Large intestine (tissue), 3 donors: ENCODE measurements at regions not wholly inside any gene's neighbourhood (a gene's known extent, or its start where the extent isn't known, plus 50 kb on each side); places are given as distances from the start of the nearest gene placed in this dataset.
"Not testable (repeated sequence)": the region's sequence is repeated elsewhere in the genome, so short reads cannot be mapped to it uniquely, and the experiment has no call there.

ENCODE experiments used
- DNase-seq, 2 donors: peaks; one replicate each; pipeline versions ENCODE4 v3.0.0 to v3.0.0-alpha.2; 2013
- H3K27ac ChIP-seq: one replicate; pipeline ENCODE4 v1.5.1; 2013; ENCODE audit warnings: low read length
- H3K27me3 ChIP-seq: 2 replicates; pipeline ENCODE4 v1.6.1; 2013; ENCODE audit warnings: low read length; ENCODE audit not compliant: control insufficient read depth, insufficient read depth
- H3K36me3 ChIP-seq: 2 replicates; pipeline ENCODE4 v1.6.1; 2013; ENCODE audit warnings: low read length; ENCODE audit not compliant: control insufficient read depth, insufficient read depth
- H3K4me1 ChIP-seq: one replicate; pipeline ENCODE4 v1.6.1; 2013; ENCODE audit warnings: low read length; ENCODE audit not compliant: control insufficient read depth, insufficient read depth
- H3K4me3 ChIP-seq: one replicate; pipeline ENCODE4 v1.5.1; 2013; ENCODE audit warnings: low read length
- H3K9me3 ChIP-seq: one replicate; pipeline ENCODE4 v1.6.1; 2013; ENCODE audit warnings: mild to moderate bottlenecking, low read depth, low read length, moderate library complexity; ENCODE audit not compliant: control insufficient read depth
- WGBS: methylation state at CpG from one replicate; pipeline ENCODE4 v1.1.5; 2013; ENCODE audit warnings: low lambda C conversion rate; ENCODE audit not compliant: insufficient coverage; 5-methylcytosine and 5-hydroxymethylcytosine counted together

- DNase-seq, H3K27me3 ChIP-seq, H3K36me3 ChIP-seq, H3K9me3 ChIP-seq, H3K4me1 ChIP-seq, H3K27ac ChIP-seq, H3K4me3 ChIP-seq: not testable (repeated sequence)
- WGBS: no CpG with 5 or more reads among the region's 1 CpG
These were observed 2055.6 kb upstream of the C9orf72 start for GRCh38 chr9:29628856-29629255.

DNA sequence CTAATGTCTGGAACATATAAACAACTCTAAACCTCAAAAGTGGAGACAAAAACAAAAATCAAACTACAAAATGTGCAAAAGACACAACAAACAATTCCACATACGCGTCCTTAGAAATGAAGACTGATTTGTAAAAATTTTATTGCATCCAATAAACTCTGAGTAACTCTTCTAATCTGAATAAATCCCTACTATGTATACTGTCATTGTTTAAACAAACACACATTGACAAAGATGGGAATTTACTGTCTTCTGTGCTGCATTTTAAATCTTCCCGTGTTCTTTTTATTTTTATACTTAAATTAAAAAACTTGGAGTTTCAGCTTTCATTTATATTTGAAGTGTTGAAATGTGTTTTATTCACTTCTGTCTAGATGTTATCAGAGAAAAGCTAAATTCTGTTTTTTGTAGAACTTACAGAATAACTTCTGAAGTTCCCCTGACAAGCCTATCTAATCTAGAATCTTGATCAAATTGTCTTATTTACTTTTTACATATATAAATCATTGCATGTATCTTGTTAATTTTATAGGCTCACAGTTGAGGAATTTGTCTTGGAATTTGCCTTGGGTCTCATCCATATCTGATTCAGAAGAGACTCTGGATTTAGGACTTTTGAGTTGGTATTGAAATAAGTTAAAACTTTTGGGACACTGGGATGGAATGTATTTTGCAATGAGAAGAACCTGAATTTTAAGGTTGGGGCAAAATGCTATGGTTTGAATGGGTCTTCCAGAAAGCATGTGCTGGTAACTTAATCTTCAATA, 2064.4 kb upstream of the C9orf72 start:
- Histone ChIP-seq H3K4me3 (no peak overlapping the region), H3K4me1 (no peaks in the 10 kb centered on the region), H3K36me3 (no peaks in the 10 kb centered on the region), H3K9me3 (no peaks in the 10 kb centered on the region), H3K27me3 (no peaks in the 10 kb centered on the region), H3K27ac (no peak overlapping the region)
- WGBS: 89% methylated on average over 3 of the region's 3 CpGs
- DNase-seq: no peak

DNA sequence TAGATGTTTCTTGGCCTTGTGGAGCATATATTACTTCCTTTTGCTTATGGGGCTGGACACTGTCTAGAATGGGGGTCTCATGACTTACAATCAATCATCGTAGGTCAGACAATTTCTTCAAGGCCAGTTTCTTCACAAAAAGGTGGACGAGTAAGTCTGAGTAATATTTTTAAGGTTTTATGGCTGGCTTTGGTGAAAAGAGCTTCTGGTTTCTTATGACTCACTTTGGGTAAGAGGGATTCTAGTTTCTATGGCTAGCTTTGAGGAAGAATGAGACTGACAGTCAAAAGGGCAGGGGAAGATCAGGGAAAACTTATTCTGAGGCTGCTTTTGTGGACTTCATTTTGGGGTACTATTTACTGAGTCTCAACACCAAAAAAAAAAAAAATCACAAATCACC, 2067.2 kb upstream of the C9orf72 start:
- Histone ChIP-seq H3K4me3 (no peak overlapping the region), H3K27me3 (no peaks in the 10 kb centered on the region), H3K27ac (no peak overlapping the region), H3K9me3 (no peaks in the 10 kb centered on the region), H3K4me1 (no peaks in the 10 kb centered on the region), H3K36me3 (no peaks in the 10 kb centered on the region)
- DNase-seq: no peak
- WGBS: no CpG with 5 or more reads among the region's 2 CpGs

GRCh38 chr9:29644514-29644913, 2071.2 kb upstream of the C9orf72 start:
- H3K27ac ChIP-seq: no peak overlapping the region
- H3K9me3 ChIP-seq: no peaks in the 10 kb centered on the region
- no peaks in the 10 kb centered on the region for H3K36me3 ChIP-seq
- no peak for DNase-seq
- H3K4me1 ChIP-seq: no peaks in the 10 kb centered on the region
- no peaks in the 10 kb centered on the region for H3K27me3 ChIP-seq
- no peak overlapping the region for H3K4me3 ChIP-seq

DNA sequence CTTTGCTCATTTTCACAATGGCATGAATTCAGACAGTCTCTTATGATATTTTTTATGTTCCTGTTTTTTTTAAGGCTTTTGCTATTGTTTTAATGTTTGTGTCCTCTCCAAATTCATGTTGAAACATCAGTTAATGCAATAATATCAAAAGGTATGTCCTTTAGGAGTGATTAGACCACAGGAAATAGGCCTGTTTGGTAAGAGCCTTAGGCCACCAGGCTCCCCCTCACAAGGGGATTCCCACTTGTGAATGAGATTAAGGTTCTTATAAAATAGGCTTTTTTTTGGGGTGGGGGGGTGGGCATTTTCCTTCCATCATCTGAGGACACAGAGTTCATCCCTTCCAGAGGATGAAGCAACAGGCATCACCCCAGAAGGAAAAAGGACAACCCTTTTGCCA, 2074.2 kb upstream of the C9orf72 start:
- H3K9me3 ChIP-seq: no peaks in the 10 kb centered on the region
- no peak for DNase-seq
- H3K4me1 ChIP-seq: no peaks in the 10 kb centered on the region
- H3K4me3 ChIP-seq: no peak overlapping the region
- H3K36me3 ChIP-seq: no peaks in the 10 kb centered on the region
- no peaks in the 10 kb centered on the region for H3K27me3 ChIP-seq
- no peak overlapping the region for H3K27ac ChIP-seq

DNA sequence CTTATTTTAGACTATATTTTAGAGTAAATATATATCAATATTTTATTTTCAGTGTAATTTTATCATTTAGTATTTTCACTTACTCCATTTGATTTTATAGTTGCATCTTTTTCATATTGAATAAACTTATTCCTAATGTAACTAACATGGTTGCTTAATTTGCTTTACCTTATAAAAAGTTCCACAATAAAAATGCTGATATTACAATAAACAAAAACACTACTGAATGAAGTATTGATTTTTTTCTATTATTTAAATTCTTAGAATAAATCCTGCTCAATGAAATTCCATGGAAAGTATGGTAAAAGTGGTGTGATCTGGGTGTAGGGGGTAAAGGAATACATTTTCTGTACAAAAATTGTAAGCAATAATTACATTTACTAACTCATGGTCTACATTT, 2074.9 kb upstream of the C9orf72 start:
- H3K4me1 ChIP-seq: no peaks in the 10 kb centered on the region
- no peaks in the 10 kb centered on the region for H3K27me3 ChIP-seq
- no peak overlapping the region for H3K27ac ChIP-seq
- H3K36me3 ChIP-seq: no peaks in the 10 kb centered on the region
- DNase-seq: no peak
- no peak overlapping the region for H3K4me3 ChIP-seq
- no peaks in the 10 kb centered on the region for H3K9me3 ChIP-seq

DNA sequence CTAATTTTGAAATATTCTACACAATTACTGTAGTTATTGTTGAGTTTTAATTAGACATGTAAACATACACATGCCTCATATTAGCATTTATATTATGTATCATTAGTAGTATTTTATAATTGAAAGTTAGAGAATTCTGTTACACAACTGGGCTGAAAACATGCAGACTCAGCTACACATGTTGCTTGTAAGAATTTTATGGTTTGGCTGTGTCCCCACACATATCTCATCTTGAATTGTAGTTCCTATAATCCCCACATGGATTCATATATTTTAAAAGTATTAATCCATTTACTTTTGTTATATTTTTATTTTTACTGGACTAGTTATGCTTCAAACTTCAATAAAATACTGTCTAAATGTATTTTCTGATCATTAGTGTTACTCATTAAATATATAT, 2075.3 kb upstream of the C9orf72 start:
- H3K27me3 ChIP-seq: no peaks in the 10 kb centered on the region
- H3K36me3 ChIP-seq: no peaks in the 10 kb centered on the region
- DNase-seq: no peak

GRCh38 chr9:29656641-29657406, 2083.5 kb upstream of the C9orf72 start:
- no peak for DNase-seq
- Histone ChIP-seq H3K4me3 (no peak overlapping the region), H3K27me3 (no peaks in the 10 kb centered on the region), H3K27ac (no peak overlapping the region), H3K4me1 (no peaks in the 10 kb centered on the region), H3K36me3 (no peaks in the 10 kb centered on the region), H3K9me3 (no peaks in the 10 kb centered on the region)
- WGBS: 60% methylated on average over 1 of the region's 7 CpGs

More for the DNA sequence above, 2075.3 kb upstream of the C9orf72 start:
- no peaks in the 10 kb centered on the region for H3K9me3 ChIP-seq
- H3K27ac ChIP-seq: no peak overlapping the region
- H3K4me1 ChIP-seq: no peaks in the 10 kb centered on the region
- H3K4me3 ChIP-seq: no peak overlapping the region

GRCh38 chr9:29657821-29658220, 2084.5 kb upstream of the C9orf72 start:
- DNase-seq: no peak
- Histone ChIP-seq H3K4me3 (no peak overlapping the region), H3K36me3 (no peaks in the 10 kb centered on the region), H3K4me1 (no peaks in the 10 kb centered on the region), H3K9me3 (no peaks in the 10 kb centered on the region), H3K27ac (no peak overlapping the region), H3K27me3 (no peaks in the 10 kb centered on the region)
- WGBS: no CpG with 5 or more reads among the region's 7 CpGs

DNA sequence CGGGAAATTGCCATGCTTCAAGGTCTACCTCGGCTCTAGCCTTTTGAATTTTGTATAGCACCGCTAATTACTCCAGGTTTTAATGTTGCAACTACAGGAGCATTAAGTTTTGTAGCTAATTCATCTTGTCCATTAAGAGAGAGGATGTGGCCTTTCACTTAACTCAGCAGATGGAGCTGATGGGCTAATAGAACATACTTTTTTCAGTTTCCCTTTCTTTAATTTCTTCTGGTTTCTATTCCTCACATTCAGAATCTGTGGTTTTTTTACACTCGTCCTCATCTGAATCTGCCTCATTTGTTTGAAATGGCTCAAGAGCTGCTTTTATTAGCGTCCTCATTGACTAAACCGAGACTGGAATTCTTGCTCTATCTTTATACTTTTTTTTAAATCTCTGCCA, 2085.7 kb upstream of the C9orf72 start:
- no peaks in the 10 kb centered on the region for H3K27me3 ChIP-seq
- H3K27ac ChIP-seq: no peak overlapping the region
- no peaks in the 10 kb centered on the region for H3K9me3 ChIP-seq
- no peaks in the 10 kb centered on the region for H3K36me3 ChIP-seq
- 71% methylated on average over 2 of the region's 6 CpGs for WGBS
- H3K4me1 ChIP-seq: no peaks in the 10 kb centered on the region
- no peak overlapping the region for H3K4me3 ChIP-seq
- no peak for DNase-seq

GRCh38 chr9:29659736-29660135, 2086.5 kb upstream of the C9orf72 start:
- no peaks in the 10 kb centered on the region for H3K9me3 ChIP-seq
- no peaks in the 10 kb centered on the region for H3K36me3 ChIP-seq
- WGBS: 80% methylated on average over 1 of the region's 4 CpGs
- DNase-seq: no peak
- no peaks in the 10 kb centered on the region for H3K4me1 ChIP-seq
- H3K4me3 ChIP-seq: no peak overlapping the region
- H3K27ac ChIP-seq: no peak overlapping the region
- no peaks in the 10 kb centered on the region for H3K27me3 ChIP-seq
